ENCODE measurements at regions not wholly inside any gene's neighbourhood (a gene's known extent, or its start where the extent isn't known, plus 50 kb on each side); places are given as distances from the start of the nearest gene placed in this dataset.

- Histone ChIP-seq H3K79me2 (ENCODE audit: control insufficient read depth, insufficient read depth, low read length) (no peaks in the 10 kb centered on the region), H4K20me1 (ENCODE audit: control insufficient read depth, insufficient read depth, low read length, poor library complexity, severe bottlenecking) (no peaks in the 10 kb centered on the region), H2AFZ (ENCODE audit: insufficient read depth, low read depth, low read length, poor library complexity, severe bottlenecking) (no peak overlapping the region), H3K27ac (ENCODE audit: low read length in 2 of 2) (no peak overlapping the region), H3K4me1 (ENCODE audit: control insufficient read depth in 2 of 2, insufficient read depth in 2 of 2, low read length in 2 of 2) (no peaks in the 10 kb centered on the region), H3K36me3 (replicated peaks in 1 of 2; ENCODE audit: control extremely low read depth in 1 of 2, control insufficient read depth in 1 of 2, extremely low read depth in 1 of 2, insufficient read depth in 2 of 2, low read length in 1 of 2) (no peaks in the 10 kb centered on the region), H3K9me3 (ENCODE audit: control extremely low read depth in 1 of 3, control insufficient read depth in 2 of 3, insufficient read depth in 1 of 3, low read length in 2 of 3) (peaks cover 0 to 1% (median 0%) of the 10 kb centered on the region in 3 donors), H3K4me2 (replicated peaks; ENCODE audit: low read depth, low read length, poor library complexity, severe bottlenecking) (no peak overlapping the region), H3K9ac (ENCODE audit: low read length) (no peak overlapping the region), H3K4me3 (ENCODE audit: control extremely low read depth in 1 of 5, extremely low read depth in 1 of 5, insufficient read depth in 1 of 5, low read depth in 2 of 5, low read length in 4 of 5) (no peak overlapping the region), H3K27me3 (replicated peaks in 1 of 4; ENCODE audit: control extremely low read depth in 1 of 4, control insufficient read depth in 3 of 4, insufficient read depth in 4 of 4, low read length in 3 of 4) (no peaks in the 10 kb centered on the region)
- ATAC-seq (ENCODE audit: low read depth) (no peak), DNase-seq (no peak)
- ChIA-PET CTCF (no interaction called here), POLR2A (no interaction called here)
- Mint-ChIP-seq H3K27me3 (no peaks in the 10 kb centered on the region), H3K27ac (no peak overlapping the region), H3K4me1 (no peaks in the 10 kb centered on the region), H3K9me3 (ENCODE audit: insufficient read depth) (peaks cover 2% of the 10 kb centered on the region), H3K4me3 (no peak overlapping the region)
- intact Hi-C loops (cut with micrococcal nuclease): no loop called here
- TF ChIP-seq CTCF (IDR thresholded peaks at IDR 0.05) (no peak), EZH2 (IDR thresholded peaks at IDR 0.05; ENCODE audit: borderline replicate concordance, insufficient read depth, low read depth, low read length, poor library complexity, severe bottlenecking) (no peak)
- no CpG with 5 or more reads among the region's 2 CpGs for WGBS (ENCODE audit: insufficient coverage)
Observed at GRCh38 chr12:73301530-73301929, 1029.4 kb downstream of the TRHDE start.

GRCh38 chr12:73307260-73307659, 1035.1 kb downstream of the TRHDE start:
- H4K20me1 ChIP-seq (ENCODE audit: control insufficient read depth, insufficient read depth, low read length, poor library complexity, severe bottlenecking): no peaks in the 10 kb centered on the region
- no peaks in the 10 kb centered on the region for H3K4me1 ChIP-seq (ENCODE audit: control insufficient read depth in 2 of 2, insufficient read depth in 2 of 2, low read length in 2 of 2)
- no peaks in the 10 kb centered on the region for H3K27me3 ChIP-seq (replicated peaks in 1 of 4; ENCODE audit: control extremely low read depth in 1 of 4, control insufficient read depth in 3 of 4, insufficient read depth in 4 of 4, low read length in 3 of 4)
- Mint-ChIP-seq H3K27ac (no peak overlapping the region), H3K9me3 (ENCODE audit: insufficient read depth) (no peaks in the 10 kb centered on the region), H3K4me3 (no peak overlapping the region), H3K4me1 (no peaks in the 10 kb centered on the region), H3K27me3 (no peaks in the 10 kb centered on the region)
- intact Hi-C loops (cut with micrococcal nuclease): no loop called here
- DNase-seq (no peak), ATAC-seq (ENCODE audit: low read depth) (no peak)
- H3K9ac ChIP-seq (ENCODE audit: low read length): no peak overlapping the region
- no peak overlapping the region for H2AFZ ChIP-seq (ENCODE audit: insufficient read depth, low read depth, low read length, poor library complexity, severe bottlenecking)
- peaks cover 0 to 3% (median 0%) of the 10 kb centered on the region in 3 donors for H3K9me3 ChIP-seq (ENCODE audit: control extremely low read depth in 1 of 3, control insufficient read depth in 2 of 3, insufficient read depth in 1 of 3, low read length in 2 of 3)
- CTCF ChIA-PET: no interaction called here
- TF ChIP-seq CTCF (IDR thresholded peaks at IDR 0.05) (no peak), EZH2 (IDR thresholded peaks at IDR 0.05; ENCODE audit: borderline replicate concordance, insufficient read depth, low read depth, low read length, poor library complexity, severe bottlenecking) (no peak)
- no peaks in the 10 kb centered on the region for H3K79me2 ChIP-seq (ENCODE audit: control insufficient read depth, insufficient read depth, low read length)
- POLR2A ChIA-PET: no interaction called here
- no CpG with 5 or more reads among the region's 2 CpGs for WGBS (ENCODE audit: insufficient coverage)
- H3K4me2 ChIP-seq (replicated peaks; ENCODE audit: low read depth, low read length, poor library complexity, severe bottlenecking): no peak overlapping the region
- H3K4me3 ChIP-seq (ENCODE audit: control extremely low read depth in 1 of 5, extremely low read depth in 1 of 5, insufficient read depth in 1 of 5, low read depth in 2 of 5, low read length in 4 of 5): no peak overlapping the region
- H3K27ac ChIP-seq (ENCODE audit: low read length in 2 of 2): no peak overlapping the region
- H3K36me3 ChIP-seq (replicated peaks in 1 of 2; ENCODE audit: control extremely low read depth in 1 of 2, control insufficient read depth in 1 of 2, extremely low read depth in 1 of 2, insufficient read depth in 2 of 2, low read length in 1 of 2): no peaks in the 10 kb centered on the region

Data from B cell (primary cell).